ENCODE measurements at regions not wholly inside any gene's neighbourhood (a gene's known extent, or its start where the extent isn't known, plus 50 kb on each side); places are given as distances from the start of the nearest gene placed in this dataset.

GRCh38 chr4:52374877-52375276 is 284.2 kb downstream of the USP46 start:
- FAIRE-seq (no peak), ATAC-seq (no peak), DNase-seq (ENCODE audit: low read depth in 1 of 2, low spot score in 1 of 2) (peak in 1 of 2 experiments; percentile 1)
- ChIA-PET POLR2A (no interaction called here), CTCF (interaction anchor here (1.0 to 3.0 kb wide), 4 partner anchors 13 to 1859 kb away, joined by 3 to 15 read pairs (median 4); no protein-coding TSS in a partner anchor)
- 13% methylated on average over 4 of the region's 4 CpGs for WGBS (ENCODE audit: missing lambda C conversion rate)
- H3K27ac ChIP-seq = no peak overlapping the region
- no peaks in the 10 kb centered on the region for H3K4me1 ChIP-seq
- no peak overlapping the region for H3K4me3 ChIP-seq
- TF ChIP-seq RNF2 (IDR thresholded peaks at IDR 0.05; ENCODE audit: borderline replicate concordance, low read depth) (no peak), NFE2L2 (conservative IDR thresholded peaks at IDR 0.05; ENCODE audit: low read length) (no peak), PBX3 (IDR thresholded peaks at IDR 0.05) (no peak), CBX2 (IDR thresholded peaks at IDR 0.05; ENCODE audit: borderline replicate concordance, low read depth) (no peak), ELK1 (IDR thresholded peaks at IDR 0.05; ENCODE audit: low read depth, low read length) (no peak), ZNF302 (CRISPR knock-in tag; IDR thresholded peaks at IDR 0.05) (no peak), FOSB (CRISPR knock-in tag; IDR thresholded peaks at IDR 0.05) (no peak), USF2 (IDR thresholded peaks at IDR 0.05) (no peak), MAFK (IDR thresholded peaks at IDR 0.05; ENCODE audit: partially characterized antibody) (no peak), SMC3 (IDR thresholded peaks at IDR 0.05) (no peak), NPAS2 (CRISPR knock-in tag; IDR thresholded peaks at IDR 0.05; ENCODE audit: borderline replicate concordance) (no peak), E2F6 (IDR thresholded peaks at IDR 0.05; ENCODE audit: borderline replicate concordance, low read depth) (no peak)
- no peaks in the 10 kb centered on the region for H3K9me3 ChIP-seq
- H3K4me2 ChIP-seq = no peak overlapping the region

GRCh38 chr4:52376132-52376704 is 282.9 kb downstream of the USP46 start:
- Histone ChIP-seq H3K4me1 (no peaks in the 10 kb centered on the region), H3K4me3 (no peak overlapping the region), H3K4me2 (no peak overlapping the region), H3K9me3 (no peaks in the 10 kb centered on the region), H3K27ac (no peak overlapping the region)
- no peak for FAIRE-seq
- peak; percentile 50 for TF ChIP-seq CTCF (IDR thresholded peaks at IDR 0.05)
- TF ChIP-seq KDM5A (IDR thresholded peaks at IDR 0.05) = no peak
- peak; percentile 56 to 66 for TF ChIP-seq RAD21 (conservative IDR thresholded peaks at IDR 0.05 in 1 of 2, IDR thresholded peaks at IDR 0.05 in 1 of 2)
- TF ChIP-seq TFCP2L1 (CRISPR knock-in tag; IDR thresholded peaks at IDR 0.05) = no peak
- TF ChIP-seq ELK1 (IDR thresholded peaks at IDR 0.05; ENCODE audit: low read depth, low read length) = no peak
- no peak for TF ChIP-seq ZNF302 (CRISPR knock-in tag; IDR thresholded peaks at IDR 0.05)
- no peak for TF ChIP-seq JUNB (IDR thresholded peaks at IDR 0.05)
- peak; percentile 59 for TF ChIP-seq SMC3 (IDR thresholded peaks at IDR 0.05)
- no peak for TF ChIP-seq HEYL (CRISPR knock-in tag; IDR thresholded peaks at IDR 0.05)
- TF ChIP-seq CBX2 (IDR thresholded peaks at IDR 0.05; ENCODE audit: borderline replicate concordance, low read depth) = no peak
- TF ChIP-seq EHMT2 (IDR thresholded peaks at IDR 0.05; ENCODE audit: low read depth) = no peak
- no peak for TF ChIP-seq ESRRA (IDR thresholded peaks at IDR 0.05; ENCODE audit: borderline replicate concordance, low read length)
- TF ChIP-seq GATA3 (IDR thresholded peaks at IDR 0.05; ENCODE audit: borderline replicate concordance) = no peak
- ChIA-PET CTCF (interaction anchor here (0.6 to 3.0 kb wide), 9 partner anchors 17 to 1857 kb away, joined by 3 to 15 read pairs (median 4); no protein-coding TSS in a partner anchor), POLR2A (no interaction called here)
- DNase-seq (ENCODE audit: low read depth in 1 of 2, low spot score in 1 of 2) = peak; percentile 5 to 30
- ATAC-seq = no peak
- 41% methylated on average over 7 of the region's 7 CpGs for WGBS (ENCODE audit: missing lambda C conversion rate)
